Upper lobe of left lung (tissue), 4 donors: ENCODE measurements at regions not wholly inside any gene's neighbourhood (a gene's known extent, or its start where the extent isn't known, plus 50 kb on each side); places are given as distances from the start of the nearest gene placed in this dataset.
"Not testable (repeated sequence)": the region's sequence is repeated elsewhere in the genome, so short reads cannot be mapped to it uniquely, and the experiment has no call there.

ENCODE experiments used
- CTCF ChIP-seq, 6 experiments: fragments of 450-650 bp in 4 of 6; fragments of 200-600 bp in 2 of 6; sonication (generic) in 2 of 6; IDR thresholded peaks; one replicate each; pipeline ENCODE4 v1.5.1; 2016 to 2019; ENCODE audit warnings: antibody characterized with exemption in 6 of 6
- POLR2A ChIP-seq, 4 donors: fragments of 450-650 bp; IDR thresholded peaks; one replicate each; pipeline ENCODE4 v1.5.1; 2016 to 2017; ENCODE audit warnings: antibody characterized with exemption in 4 of 4, mild to moderate bottlenecking in 2 of 4
- POLR2AphosphoS5 ChIP-seq, 2 donors: sonication (generic); formaldehyde crosslinking; IDR thresholded peaks; one replicate each; pipeline ENCODE4 v1.5.1; 2017; ENCODE audit warnings: antibody characterized with exemption in 2 of 2

- not testable (repeated sequence) for TF ChIP-seq CTCF, POLR2A, POLR2AphosphoS5 (IDR thresholded peaks at IDR 0.05)
These were observed 90.7 kb downstream of the LGALS9B start for GRCh38 chr17:20376642-20377041.
